ENCODE measurements at regions not wholly inside any gene's neighbourhood (a gene's known extent, or its start where the extent isn't known, plus 50 kb on each side); places are given as distances from the start of the nearest gene placed in this dataset.
A peak's percentile ranks its signal among the peaks of the same experiment; 100 is the strongest.

DNA sequence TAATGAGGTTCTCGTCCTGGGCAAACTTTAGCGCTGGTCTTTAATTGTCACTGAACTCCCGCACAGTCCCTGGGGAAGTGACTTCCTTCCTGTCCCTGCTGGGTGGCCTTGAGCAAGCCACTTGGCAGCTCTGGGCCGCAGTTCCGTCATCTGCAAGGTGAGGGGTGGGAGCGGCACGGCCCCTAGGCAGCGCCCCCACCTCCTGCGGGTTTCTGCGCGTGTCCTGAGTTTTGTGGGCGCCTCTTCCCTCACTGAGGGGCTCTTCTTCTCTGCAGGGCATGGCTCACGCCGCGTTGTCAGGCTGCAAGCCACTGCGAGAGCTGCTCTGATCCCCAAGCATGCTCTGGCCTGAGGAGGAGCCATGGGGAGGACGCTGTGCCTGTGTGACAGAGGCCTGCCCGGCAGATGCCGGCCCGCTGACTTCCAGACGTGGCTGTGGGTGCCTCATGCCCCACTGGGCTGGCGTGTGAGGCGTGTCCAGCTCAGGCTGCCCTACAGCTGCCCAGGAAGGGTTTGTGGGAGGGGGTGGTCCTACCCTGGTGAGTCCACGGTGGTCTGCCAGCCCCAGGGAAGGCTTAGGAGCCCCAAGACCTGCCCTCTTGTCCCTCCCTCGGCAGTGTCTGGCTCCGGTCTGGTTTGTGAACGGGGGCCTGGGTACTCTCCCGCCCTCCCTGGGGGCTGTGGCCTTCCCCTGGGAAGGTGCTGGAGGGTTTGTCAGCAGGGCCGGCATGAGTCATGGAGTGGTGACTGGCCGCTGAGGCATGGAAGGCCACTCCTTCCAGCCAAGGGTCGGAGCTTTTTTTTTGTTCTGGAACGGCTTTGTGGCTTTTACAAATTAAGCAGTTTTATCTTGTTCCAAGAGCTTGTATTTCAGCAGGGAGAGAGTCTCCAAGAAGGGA, 182.0 kb downstream of the SEC14L1 start (continued):
- 0 out of 2 replicates have a peak, but pooled peaks have one; percentile 26 for TF ChIP-seq TOE1 (IDR thresholded peaks at IDR 0.05; ENCODE audit: borderline replicate concordance)
- peak; percentile 70; the same call in 1 of the 2 replicates for TF ChIP-seq TOE1 (CRISPR knock-in tag; IDR thresholded peaks at IDR 0.05; ENCODE audit: borderline replicate concordance, low read depth)
- TF ChIP-seq ZKSCAN8 (CRISPR knock-in tag; IDR thresholded peaks at IDR 0.05), result no peak
- no peak for TF ChIP-seq SIRT6 (IDR thresholded peaks at IDR 0.05; ENCODE audit: low read depth, low read length)
- TF ChIP-seq ZNF174 (CRISPR knock-in tag; IDR thresholded peaks at IDR 0.05), result no peak
- no peak for TF ChIP-seq HNRNPUL1 (IDR thresholded peaks at IDR 0.05; ENCODE audit: low read length)
- TF ChIP-seq XRCC3 (IDR thresholded peaks at IDR 0.05), result no peak
- peak; percentile 88; the same call in 1 of the 2 replicates for TF ChIP-seq SREBF2 (CRISPR knock-in tag; IDR thresholded peaks at IDR 0.05)
- no peak for TF ChIP-seq ZNF444 (CRISPR knock-in tag; IDR thresholded peaks at IDR 0.05)
- peak; percentile 80 for TF ChIP-seq ZFX (CRISPR knock-in tag; IDR thresholded peaks at IDR 0.05)
- TF ChIP-seq, protein P1, sequence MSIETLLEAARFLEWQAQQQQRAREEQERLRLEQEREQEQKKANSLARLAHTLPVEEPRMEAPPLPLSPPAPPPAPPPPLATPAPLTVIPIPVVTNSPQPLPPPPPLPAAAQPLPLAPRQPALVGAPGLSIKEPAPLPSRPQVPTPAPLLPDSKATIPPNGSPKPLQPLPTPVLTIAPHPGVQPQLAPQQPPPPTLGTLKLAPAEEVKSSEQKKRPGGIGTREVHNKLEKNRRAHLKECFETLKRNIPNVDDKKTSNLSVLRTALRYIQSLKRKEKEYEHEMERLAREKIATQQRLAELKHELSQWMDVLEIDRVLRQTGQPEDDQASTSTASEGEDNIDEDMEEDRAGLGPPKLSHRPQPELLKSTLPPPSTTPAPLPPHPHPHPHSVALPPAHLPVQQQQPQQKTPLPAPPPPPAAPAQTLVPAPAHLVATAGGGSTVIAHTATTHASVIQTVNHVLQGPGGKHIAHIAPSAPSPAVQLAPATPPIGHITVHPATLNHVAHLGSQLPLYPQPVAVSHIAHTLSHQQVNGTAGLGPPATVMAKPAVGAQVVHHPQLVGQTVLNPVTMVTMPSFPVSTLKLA (conservative IDR thresholded peaks at IDR 0.05), result peak; percentile 53 to 73; a peak in 2 of 4 replicates
- TF ChIP-seq CHCHD3 (CRISPR knock-in tag; IDR thresholded peaks at IDR 0.05), result no peak
- peak; percentile 37; the same call in 1 of the 2 replicates for TF ChIP-seq BHLHE40 (IDR thresholded peaks at IDR 0.05; ENCODE audit: low read length)
- no peak for TF ChIP-seq GTF2F1 (IDR thresholded peaks at IDR 0.05; ENCODE audit: low read depth, low read length)
- TF ChIP-seq NR2C2 (CRISPR knock-in tag; IDR thresholded peaks at IDR 0.05), result peak; percentile 77; the same call in 1 of the 2 replicates
- peak; percentile 41; the same call in 1 of the 2 replicates for TF ChIP-seq NR2C2 (tag; IDR thresholded peaks at IDR 0.05)
- peak; percentile 28 for TF ChIP-seq FOS (IDR thresholded peaks at IDR 0.05; ENCODE audit: extremely low read depth, insufficient read length)
- no peak for TF ChIP-seq SRSF7 (optimal IDR thresholded peaks at IDR 0.05; ENCODE audit: low read depth, low read length)
- peak; percentile 41; the same call in 1 of the 2 replicates for TF ChIP-seq EP400 (IDR thresholded peaks at IDR 0.05)
- TF ChIP-seq RBM15 (IDR thresholded peaks at IDR 0.05; ENCODE audit: insufficient read depth, low read length), result no peak
- TF ChIP-seq, protein P2, sequence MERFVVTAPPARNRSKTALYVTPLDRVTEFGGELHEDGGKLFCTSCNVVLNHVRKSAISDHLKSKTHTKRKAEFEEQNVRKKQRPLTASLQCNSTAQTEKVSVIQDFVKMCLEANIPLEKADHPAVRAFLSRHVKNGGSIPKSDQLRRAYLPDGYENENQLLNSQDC (CRISPR knock-in tag; IDR thresholded peaks at IDR 0.05), result no peak
- TF ChIP-seq, protein P3, sequence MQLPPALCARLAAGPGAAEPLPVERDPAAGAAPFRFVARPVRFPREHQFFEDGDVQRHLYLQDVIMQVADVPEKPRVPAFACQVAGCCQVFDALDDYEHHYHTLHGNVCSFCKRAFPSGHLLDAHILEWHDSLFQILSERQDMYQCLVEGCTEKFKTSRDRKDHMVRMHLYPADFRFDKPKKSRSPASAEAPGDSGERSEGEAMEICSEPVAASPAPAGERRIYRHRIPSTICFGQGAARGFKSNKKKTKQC (CRISPR knock-in tag; IDR thresholded peaks at IDR 0.05), result no peak
- TF ChIP-seq RBFOX2 (IDR thresholded peaks at IDR 0.05; ENCODE audit: low read depth, low read length), result peak; percentile 68
- no peak for TF ChIP-seq PHF21A (IDR thresholded peaks at IDR 0.05; ENCODE audit: borderline replicate concordance, low read depth)
- peak; percentile 33 for TF ChIP-seq TAF9B (IDR thresholded peaks at IDR 0.05; ENCODE audit: partially characterized antibody)
